ENCODE measurements at regions not wholly inside any gene's neighbourhood (a gene's known extent, or its start where the extent isn't known, plus 50 kb on each side); places are given as distances from the start of the nearest gene placed in this dataset.

GRCh38 chr2:22616031-22616430 lies 768.9 kb upstream of the KLHL29 start:
- TF ChIP-seq, protein P1, sequence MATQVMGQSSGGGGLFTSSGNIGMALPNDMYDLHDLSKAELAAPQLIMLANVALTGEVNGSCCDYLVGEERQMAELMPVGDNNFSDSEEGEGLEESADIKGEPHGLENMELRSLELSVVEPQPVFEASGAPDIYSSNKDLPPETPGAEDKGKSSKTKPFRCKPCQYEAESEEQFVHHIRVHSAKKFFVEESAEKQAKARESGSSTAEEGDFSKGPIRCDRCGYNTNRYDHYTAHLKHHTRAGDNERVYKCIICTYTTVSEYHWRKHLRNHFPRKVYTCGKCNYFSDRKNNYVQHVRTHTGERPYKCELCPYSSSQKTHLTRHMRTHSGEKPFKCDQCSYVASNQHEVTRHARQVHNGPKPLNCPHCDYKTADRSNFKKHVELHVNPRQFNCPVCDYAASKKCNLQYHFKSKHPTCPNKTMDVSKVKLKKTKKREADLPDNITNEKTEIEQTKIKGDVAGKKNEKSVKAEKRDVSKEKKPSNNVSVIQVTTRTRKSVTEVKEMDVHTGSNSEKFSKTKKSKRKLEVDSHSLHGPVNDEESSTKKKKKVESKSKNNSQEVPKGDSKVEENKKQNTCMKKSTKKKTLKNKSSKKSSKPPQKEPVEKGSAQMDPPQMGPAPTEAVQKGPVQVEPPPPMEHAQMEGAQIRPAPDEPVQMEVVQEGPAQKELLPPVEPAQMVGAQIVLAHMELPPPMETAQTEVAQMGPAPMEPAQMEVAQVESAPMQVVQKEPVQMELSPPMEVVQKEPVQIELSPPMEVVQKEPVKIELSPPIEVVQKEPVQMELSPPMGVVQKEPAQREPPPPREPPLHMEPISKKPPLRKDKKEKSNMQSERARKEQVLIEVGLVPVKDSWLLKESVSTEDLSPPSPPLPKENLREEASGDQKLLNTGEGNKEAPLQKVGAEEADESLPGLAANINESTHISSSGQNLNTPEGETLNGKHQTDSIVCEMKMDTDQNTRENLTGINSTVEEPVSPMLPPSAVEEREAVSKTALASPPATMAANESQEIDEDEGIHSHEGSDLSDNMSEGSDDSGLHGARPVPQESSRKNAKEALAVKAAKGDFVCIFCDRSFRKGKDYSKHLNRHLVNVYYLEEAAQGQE (IDR thresholded peaks at IDR 0.05; ENCODE audit: insufficient read depth in 1 of 2, low read depth in 2 of 2, low read length in 1 of 2): no peak
- TF ChIP-seq, protein P2, sequence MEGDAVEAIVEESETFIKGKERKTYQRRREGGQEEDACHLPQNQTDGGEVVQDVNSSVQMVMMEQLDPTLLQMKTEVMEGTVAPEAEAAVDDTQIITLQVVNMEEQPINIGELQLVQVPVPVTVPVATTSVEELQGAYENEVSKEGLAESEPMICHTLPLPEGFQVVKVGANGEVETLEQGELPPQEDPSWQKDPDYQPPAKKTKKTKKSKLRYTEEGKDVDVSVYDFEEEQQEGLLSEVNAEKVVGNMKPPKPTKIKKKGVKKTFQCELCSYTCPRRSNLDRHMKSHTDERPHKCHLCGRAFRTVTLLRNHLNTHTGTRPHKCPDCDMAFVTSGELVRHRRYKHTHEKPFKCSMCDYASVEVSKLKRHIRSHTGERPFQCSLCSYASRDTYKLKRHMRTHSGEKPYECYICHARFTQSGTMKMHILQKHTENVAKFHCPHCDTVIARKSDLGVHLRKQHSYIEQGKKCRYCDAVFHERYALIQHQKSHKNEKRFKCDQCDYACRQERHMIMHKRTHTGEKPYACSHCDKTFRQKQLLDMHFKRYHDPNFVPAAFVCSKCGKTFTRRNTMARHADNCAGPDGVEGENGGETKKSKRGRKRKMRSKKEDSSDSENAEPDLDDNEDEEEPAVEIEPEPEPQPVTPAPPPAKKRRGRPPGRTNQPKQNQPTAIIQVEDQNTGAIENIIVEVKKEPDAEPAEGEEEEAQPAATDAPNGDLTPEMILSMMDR (IDR thresholded peaks at IDR 0.05): no peak
- no peak for TF ChIP-seq TCF7L2 (IDR thresholded peaks at IDR 0.05; ENCODE audit: low read depth, low read length)
- TF ChIP-seq POLR2AphosphoS5 (IDR thresholded peaks at IDR 0.05; ENCODE audit: low read depth, low read length): no peak
- TF ChIP-seq SIN3A (IDR thresholded peaks at IDR 0.05; ENCODE audit: borderline replicate concordance, insufficient read depth, low read depth, low read length): no peak

Data from Panc1 (cell line).